ENCODE measurements at regions not wholly inside any gene's neighbourhood (a gene's known extent, or its start where the extent isn't known, plus 50 kb on each side); places are given as distances from the start of the nearest gene placed in this dataset.

GRCh38 chr10:78385599-78385998 is 351.9 kb downstream of the RPS24 start:
- TF ChIP-seq, protein P1, sequence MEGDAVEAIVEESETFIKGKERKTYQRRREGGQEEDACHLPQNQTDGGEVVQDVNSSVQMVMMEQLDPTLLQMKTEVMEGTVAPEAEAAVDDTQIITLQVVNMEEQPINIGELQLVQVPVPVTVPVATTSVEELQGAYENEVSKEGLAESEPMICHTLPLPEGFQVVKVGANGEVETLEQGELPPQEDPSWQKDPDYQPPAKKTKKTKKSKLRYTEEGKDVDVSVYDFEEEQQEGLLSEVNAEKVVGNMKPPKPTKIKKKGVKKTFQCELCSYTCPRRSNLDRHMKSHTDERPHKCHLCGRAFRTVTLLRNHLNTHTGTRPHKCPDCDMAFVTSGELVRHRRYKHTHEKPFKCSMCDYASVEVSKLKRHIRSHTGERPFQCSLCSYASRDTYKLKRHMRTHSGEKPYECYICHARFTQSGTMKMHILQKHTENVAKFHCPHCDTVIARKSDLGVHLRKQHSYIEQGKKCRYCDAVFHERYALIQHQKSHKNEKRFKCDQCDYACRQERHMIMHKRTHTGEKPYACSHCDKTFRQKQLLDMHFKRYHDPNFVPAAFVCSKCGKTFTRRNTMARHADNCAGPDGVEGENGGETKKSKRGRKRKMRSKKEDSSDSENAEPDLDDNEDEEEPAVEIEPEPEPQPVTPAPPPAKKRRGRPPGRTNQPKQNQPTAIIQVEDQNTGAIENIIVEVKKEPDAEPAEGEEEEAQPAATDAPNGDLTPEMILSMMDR (conservative IDR thresholded peaks at IDR 0.05; ENCODE audit: low read length) = no peak
- no peak for TF ChIP-seq EZH2phosphoT487 (IDR thresholded peaks at IDR 0.05; ENCODE audit: borderline replicate concordance, low read depth, low read length)

Data from OCI-LY7 (cell line).